Caco-2 (cell line): ENCODE measurements at regions not wholly inside any gene's neighbourhood (a gene's known extent, or its start where the extent isn't known, plus 50 kb on each side); places are given as distances from the start of the nearest gene placed in this dataset.
"Not testable (repeated sequence)": the region's sequence is repeated elsewhere in the genome, so short reads cannot be mapped to it uniquely, and the experiment has no call there.

Experiments
- BruUV-seq: library from RNA; stranded (reverse); fragments of 400-500 nt; replicated peaks from 2 replicates; lab custom pipeline; 2021; lab: Mats Ljungman, UMichigan
- CTCF ChIA-PET: fragments of 300-600 bp; sonication (Branson Sonifier 250); formaldehyde crosslinking; loops from one replicate; lab custom pipeline; 2022; ENCODE audit warnings: antibody characterized with exemption; lab: Charles Lee
- POLR2A ChIA-PET: fragments of 300-600 bp; sonication (Branson Sonifier 250); formaldehyde crosslinking; loops from one replicate; lab custom pipeline; 2022; ENCODE audit warnings: antibody characterized with exemption; lab: Charles Lee
- DNase-seq, 2 experiments: peaks; one replicate each; pipeline versions ENCODE4 v3.0.0 to v3.0.0-alpha.2; 2020 to 2022
- H3K27me3 ChIP-seq: replicated peaks from 2 replicates; pipeline ENCODE4 v1.6.0; 2011; ENCODE audit warnings: low read length; ENCODE audit not compliant: control insufficient read depth, insufficient read depth
- H3K36me3 ChIP-seq: 2 replicates; pipeline ENCODE4 v1.5.1; 2011; ENCODE audit warnings: low read length; ENCODE audit not compliant: control insufficient read depth, insufficient read depth
- H3K4me1 ChIP-seq: fragments of 250-450 bp; sonication (Bioruptor Pico); 2 replicates; pipeline ENCODE4 v1.5.1; 2020; ENCODE audit warnings: mild to moderate bottlenecking
- H3K4me3 ChIP-seq: 2 replicates; pipeline ENCODE4 v1.5.1; 2011; ENCODE audit warnings: low read depth, mild to moderate bottlenecking, control low read depth, low read length
- H3K9me3 ChIP-seq: fragments of 250-450 bp; sonication (Bioruptor Pico); 2 replicates; pipeline ENCODE4 v1.5.1; 2020; ENCODE audit warnings: mild to moderate bottlenecking, moderate library complexity
- H3K27ac Mint-ChIP-seq: one replicate; pipeline ENCODE4 v1.8.0; 2022; ENCODE audit warnings: mixed read lengths; ENCODE audit not compliant: unreplicated experiment
- H3K27me3 Mint-ChIP-seq: one replicate; pipeline ENCODE4 v1.8.0; 2022; ENCODE audit warnings: mixed read lengths; ENCODE audit not compliant: insufficient read depth, unreplicated experiment
- H3K36me3 Mint-ChIP-seq: one replicate; pipeline ENCODE4 v1.8.0; 2022; ENCODE audit warnings: mild to moderate bottlenecking, mixed read lengths; ENCODE audit not compliant: insufficient read depth, unreplicated experiment
- H3K4me1 Mint-ChIP-seq: one replicate; pipeline ENCODE4 v1.8.0; 2022; ENCODE audit warnings: low read depth, mixed read lengths; ENCODE audit not compliant: unreplicated experiment
- H3K4me3 Mint-ChIP-seq: one replicate; pipeline ENCODE4 v1.8.0; 2022; ENCODE audit warnings: mild to moderate bottlenecking, moderate library complexity, mixed read lengths; ENCODE audit not compliant: unreplicated experiment
- H3K9me3 Mint-ChIP-seq: one replicate; pipeline ENCODE4 v1.8.0; 2022; ENCODE audit warnings: mixed read lengths; ENCODE audit not compliant: unreplicated experiment
- CTCF ChIP-seq, 2 experiments: fragments of 200-600 bp in 1 of 2; IDR thresholded peaks; 1 replicate in 1 of 2; 2 replicates in 1 of 2; pipeline versions ENCODE4 v1.5.1 to v1.8.0; 2011 to 2022; ENCODE audit warnings: antibody characterized with exemption in 1 of 2, control low read depth in 1 of 2, inconsistent platforms in 1 of 2, low read depth in 1 of 2, low read length in 1 of 2, mild to moderate bottlenecking in 1 of 2, moderate library complexity in 1 of 2; ENCODE audit not compliant: insufficient read depth in 1 of 2, severe bottlenecking in 1 of 2, unreplicated experiment in 1 of 2
- intact Hi-C: fragments of 100-400 bp; cut with micrococcal nuclease; formaldehyde crosslinking; loops from one replicate; pipeline ENCODE4 v1.10.0; 2022; ENCODE audit not compliant: unreplicated experiment

- POLR2A ChIA-PET = no interaction called here
- Mint-ChIP-seq H3K4me3 (no peak overlapping the region), H3K27me3 (no peaks in the 10 kb centered on the region), H3K9me3 (no peaks in the 10 kb centered on the region), H3K4me1 (no peaks in the 10 kb centered on the region), H3K36me3 (no peaks in the 10 kb centered on the region), H3K27ac (no peak overlapping the region)
- TF ChIP-seq CTCF (IDR thresholded peaks at IDR 0.05; ENCODE audit: insufficient read depth in 1 of 2, low read depth in 1 of 2, low read length in 1 of 2, severe bottlenecking in 1 of 2, unreplicated experiment in 1 of 2) = no peak
- CTCF ChIA-PET = no interaction called here
- Histone ChIP-seq H3K9me3 (no peaks in the 10 kb centered on the region), H3K4me3 (no peak overlapping the region), H3K27me3 (no peaks in the 10 kb centered on the region), H3K36me3 (no peaks in the 10 kb centered on the region), H3K4me1 (no peaks in the 10 kb centered on the region)
- intact Hi-C loops = no loop called here
- DNase-seq = no peak
- BruUV-seq = no TSS peak
Observed at GRCh38 chr6:112951829-112952228, 604.7 kb downstream of the RFPL4B start.

- POLR2A ChIA-PET, H3K4me1 ChIP-seq, BruUV-seq, H3K36me3 Mint-ChIP-seq, H3K27me3 Mint-ChIP-seq, H3K36me3 ChIP-seq, H3K4me3 ChIP-seq, intact Hi-C loops, H3K27ac Mint-ChIP-seq, H3K9me3 ChIP-seq, DNase-seq, H3K9me3 Mint-ChIP-seq, H3K4me3 Mint-ChIP-seq, H3K27me3 ChIP-seq, H3K4me1 Mint-ChIP-seq, CTCF ChIA-PET: not testable (repeated sequence)
Observed at GRCh38 chr6:112955743-112956142, 608.6 kb downstream of the RFPL4B start.

- no peaks in the 10 kb centered on the region for H3K27me3 ChIP-seq
- no peaks in the 10 kb centered on the region for H3K36me3 ChIP-seq
- H3K27ac Mint-ChIP-seq = no peak overlapping the region
- no peak for TF ChIP-seq CTCF (IDR thresholded peaks at IDR 0.05; ENCODE audit: insufficient read depth in 1 of 2, low read depth in 1 of 2, low read length in 1 of 2, severe bottlenecking in 1 of 2, unreplicated experiment in 1 of 2)
- H3K36me3 Mint-ChIP-seq = no peaks in the 10 kb centered on the region
- no TSS peak for BruUV-seq
- no peak overlapping the region for H3K4me3 ChIP-seq
- H3K9me3 Mint-ChIP-seq = no peaks in the 10 kb centered on the region
- no peaks in the 10 kb centered on the region for H3K4me1 Mint-ChIP-seq
- no peak overlapping the region for H3K4me3 Mint-ChIP-seq
- no peaks in the 10 kb centered on the region for H3K4me1 ChIP-seq
- POLR2A ChIA-PET = no interaction called here
- CTCF ChIA-PET = no interaction called here
- H3K9me3 ChIP-seq = no peaks in the 10 kb centered on the region
- no peak for DNase-seq
- no peaks in the 10 kb centered on the region for H3K27me3 Mint-ChIP-seq
- intact Hi-C loops = no loop called here
Observed at GRCh38 chr6:112956696-112957535, 609.8 kb downstream of the RFPL4B start.
